NCI-H774 (cell line): ENCODE measurements at regions not wholly inside any gene's neighbourhood (a gene's known extent, or its start where the extent isn't known, plus 50 kb on each side); places are given as distances from the start of the nearest gene placed in this dataset.

Source experiments
- DNase-seq: peaks from one replicate; lab custom pipeline; 2025; lab: John Stamatoyannopoulos, UW

DNA sequence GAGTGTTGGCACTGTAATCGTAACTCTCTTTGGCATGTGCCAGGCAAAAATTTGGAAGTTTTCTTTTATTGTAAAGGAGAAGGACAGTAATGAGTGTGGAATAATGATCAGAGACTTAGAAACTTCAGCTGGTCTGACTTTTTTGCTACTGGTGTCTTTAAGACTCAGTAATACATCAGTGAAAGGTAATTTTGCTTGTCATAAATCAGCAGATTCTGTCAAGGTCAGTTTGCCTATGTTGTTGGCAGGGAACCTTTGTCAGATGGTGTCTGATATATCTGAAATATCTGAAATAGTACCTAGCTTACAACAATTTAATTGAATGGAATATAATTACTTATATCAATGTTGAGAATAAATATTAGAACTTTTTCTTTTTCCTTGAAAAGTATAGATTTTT is 516.9 kb downstream of the LRFN5 start:
- DNase-seq, result no peak

- DNase-seq, result no peak
Measured at GRCh38 chr14:42113358-42114069, 506.8 kb downstream of the LRFN5 start.

DNA sequence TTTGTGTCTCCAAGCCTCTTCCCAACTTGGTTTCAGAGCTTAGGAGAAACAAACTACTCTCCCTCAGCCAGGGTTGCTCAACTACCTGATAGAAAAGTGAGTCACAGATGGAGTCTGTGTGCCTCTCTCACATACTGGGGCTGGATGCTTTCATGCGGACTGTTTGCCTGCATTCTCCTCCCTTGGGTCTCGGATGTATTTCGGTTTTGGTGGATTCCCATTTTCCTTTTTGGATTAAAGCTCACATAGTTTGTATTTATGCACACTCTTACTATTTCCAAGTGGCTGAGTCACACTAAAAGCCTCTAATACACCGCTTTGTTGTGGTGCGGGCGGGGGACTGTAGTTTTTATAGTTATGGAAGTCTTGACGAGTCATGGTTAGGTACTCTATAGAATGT is 505.4 kb downstream of the LRFN5 start:
- DNase-seq, result no peak

GRCh38 chr14:42111355-42111754 is 504.7 kb downstream of the LRFN5 start:
- no peak for DNase-seq

DNA sequence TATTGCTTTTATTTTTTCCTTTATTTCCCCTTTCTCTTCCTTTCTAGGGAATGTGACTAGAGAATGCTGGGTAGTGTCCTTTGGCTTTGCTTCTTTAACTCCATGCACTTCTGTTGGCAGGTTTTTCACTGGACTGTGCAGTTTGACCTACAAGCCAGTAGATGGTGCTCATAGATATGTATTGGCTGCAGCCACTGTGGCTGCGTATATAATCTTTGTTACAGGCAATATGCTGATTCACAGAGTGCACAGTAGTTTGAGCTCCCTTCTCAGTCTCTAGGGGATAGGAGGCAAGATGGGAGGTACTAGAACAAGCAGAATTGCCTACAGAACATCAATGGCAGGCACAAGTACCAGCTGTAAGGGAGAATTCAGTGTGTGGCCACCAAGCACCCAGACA is 503.5 kb downstream of the LRFN5 start:
- no peak for DNase-seq

- no peak for DNase-seq
Measured at GRCh38 chr14:42095155-42095554, 488.5 kb downstream of the LRFN5 start.

DNA sequence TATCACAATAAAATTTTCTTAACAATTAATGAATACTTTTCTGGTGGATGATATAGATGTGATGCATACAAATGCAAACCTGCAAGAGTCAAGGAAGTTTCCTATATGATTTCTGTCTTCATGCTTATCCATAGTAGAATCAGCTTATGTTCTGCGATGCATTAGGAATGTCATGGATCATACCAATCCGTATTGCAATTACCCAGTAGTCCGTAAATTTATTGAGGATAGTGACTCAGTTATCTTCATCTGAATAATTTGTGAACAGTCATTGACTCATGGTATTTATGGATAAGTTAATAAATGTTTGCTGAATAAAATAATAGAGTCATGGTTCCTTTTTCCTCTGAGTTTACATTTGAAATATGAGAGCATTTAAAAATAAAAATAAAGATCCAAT is 483.4 kb downstream of the LRFN5 start:
- no peak for DNase-seq

- no peak for DNase-seq
Measured at GRCh38 chr14:42079911-42080310, 473.2 kb downstream of the LRFN5 start.

- DNase-seq, result no peak
Measured at GRCh38 chr14:42078345-42078744, 471.7 kb downstream of the LRFN5 start.

DNA sequence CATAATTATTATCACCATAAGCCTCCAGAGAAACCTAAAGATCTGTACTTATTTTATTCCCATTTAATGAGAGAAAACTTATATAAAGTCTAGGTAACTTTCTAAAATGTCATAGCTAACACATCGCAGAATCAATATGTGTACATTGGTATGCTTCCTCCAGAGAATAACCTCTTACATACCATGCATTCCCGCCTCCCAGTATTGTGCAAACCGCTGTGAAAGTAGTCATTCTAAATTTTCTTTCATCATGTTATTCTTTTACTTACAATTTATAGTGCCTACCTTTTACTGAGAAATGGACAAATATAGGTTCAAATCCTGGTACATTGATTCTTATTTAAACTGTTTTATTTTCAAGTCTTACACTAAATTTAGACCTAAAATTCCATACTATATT is 463.4 kb downstream of the LRFN5 start:
- no peak for DNase-seq

- DNase-seq, result no peak
Measured at GRCh38 chr14:42057111-42057510, 450.4 kb downstream of the LRFN5 start.

DNA sequence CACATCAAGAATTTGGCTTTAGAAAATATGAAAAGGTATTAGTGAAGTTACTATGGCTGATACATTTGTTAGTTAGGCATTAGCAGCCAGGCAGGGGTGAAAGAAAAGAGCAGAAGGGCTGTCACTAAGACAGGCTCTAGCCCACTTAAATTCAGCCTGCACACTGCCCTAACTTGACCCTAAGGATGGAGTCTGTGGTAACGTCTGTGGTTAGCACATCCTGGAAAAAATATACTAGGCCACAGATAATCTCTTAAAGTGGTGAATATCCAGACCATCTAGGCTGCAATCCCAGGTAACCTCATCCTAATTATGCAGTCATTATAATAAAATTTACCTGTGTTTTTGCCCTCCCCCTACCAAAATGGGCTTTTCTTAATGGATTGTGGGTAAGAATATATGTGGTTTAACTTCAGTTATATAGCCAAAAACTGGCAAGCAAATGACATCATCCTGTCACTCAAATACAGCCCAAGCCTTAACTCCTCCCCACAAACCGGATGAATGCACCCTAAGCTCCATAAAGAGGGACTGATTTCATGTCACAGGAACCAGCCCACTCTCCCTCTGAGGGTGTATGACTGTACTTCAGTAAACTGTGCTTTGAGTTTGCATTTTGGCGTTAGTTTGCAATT is 440.9 kb downstream of the LRFN5 start:
- DNase-seq, result no peak

DNA sequence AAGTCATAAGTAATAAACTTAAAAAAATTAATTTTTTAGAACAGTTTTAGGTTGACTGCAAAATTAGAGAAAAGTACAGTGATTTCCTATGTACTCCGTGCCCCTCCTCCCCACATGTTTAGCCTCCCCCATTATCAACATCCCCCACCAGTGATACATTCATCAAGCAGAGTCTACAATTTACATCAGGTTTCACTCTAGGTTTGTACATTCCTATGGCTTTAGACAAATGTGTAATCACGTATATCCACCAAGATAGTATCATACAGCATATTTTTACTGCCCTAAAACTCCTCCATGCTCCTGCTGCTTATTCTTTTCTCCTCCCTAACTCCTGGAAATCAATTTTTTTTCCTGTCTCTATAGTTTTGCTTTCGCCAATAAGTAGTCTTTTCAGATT is 438.7 kb downstream of the LRFN5 start:
- DNase-seq, result no peak

DNA sequence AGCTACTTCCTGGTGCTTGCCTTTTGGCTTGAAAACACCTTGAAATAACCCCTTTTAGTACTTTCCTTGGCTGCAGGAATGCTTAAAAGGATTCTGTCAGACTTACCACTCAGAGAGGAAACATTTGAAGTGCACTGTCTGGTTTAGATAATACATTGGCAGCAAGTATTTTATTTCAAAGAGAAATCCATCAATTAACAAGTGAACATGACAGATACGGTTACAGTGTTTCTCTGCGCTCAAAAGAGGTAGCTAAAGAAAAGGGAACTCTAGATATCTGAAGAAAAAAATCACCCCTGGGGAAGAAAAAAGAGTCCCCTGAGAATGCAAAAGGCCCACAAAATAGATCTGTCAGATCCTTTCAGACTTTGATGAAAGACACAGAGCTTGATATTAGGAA is 421.9 kb downstream of the LRFN5 start:
- DNase-seq, result no peak

GRCh38 chr14:42027271-42027670 is 420.6 kb downstream of the LRFN5 start:
- DNase-seq, result no peak

DNA sequence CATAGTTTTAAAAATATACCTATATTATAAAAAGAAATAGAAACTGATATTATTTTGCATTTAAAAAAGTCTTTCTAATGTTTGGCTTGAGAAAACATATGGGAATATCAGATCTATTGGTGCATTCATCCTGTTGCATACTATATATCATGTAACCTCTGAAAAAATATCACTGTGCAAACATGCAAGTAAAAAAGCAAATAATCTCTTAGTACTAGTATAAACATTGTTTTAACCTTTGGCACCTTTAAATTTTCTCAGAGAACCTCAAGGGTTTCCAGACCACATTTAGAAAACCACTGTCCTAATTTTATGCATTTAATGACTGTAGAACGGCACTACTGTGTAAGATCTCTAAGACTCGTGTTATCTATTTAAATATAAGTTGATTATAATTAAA is 416.8 kb downstream of the LRFN5 start:
- no peak for DNase-seq

DNA sequence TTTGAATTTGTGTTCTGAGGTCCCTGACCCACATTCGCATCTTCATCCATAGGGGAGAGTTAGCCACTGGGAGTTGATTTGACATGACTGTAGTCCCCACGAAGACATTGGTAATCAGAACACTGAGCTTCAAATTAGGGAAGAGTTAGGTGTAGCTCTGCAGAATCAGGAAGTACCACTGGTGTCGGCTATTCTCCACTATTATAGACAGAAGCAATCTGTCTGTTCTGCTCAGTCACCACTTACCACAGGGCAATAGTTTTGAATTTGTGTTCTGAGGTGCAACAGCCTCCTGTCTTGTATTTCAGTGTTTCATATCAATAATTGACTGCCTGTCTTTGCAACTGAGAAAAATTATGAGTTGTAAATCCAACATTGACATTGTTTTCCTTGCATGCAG is 407.6 kb downstream of the LRFN5 start:
- DNase-seq, result no peak

DNA sequence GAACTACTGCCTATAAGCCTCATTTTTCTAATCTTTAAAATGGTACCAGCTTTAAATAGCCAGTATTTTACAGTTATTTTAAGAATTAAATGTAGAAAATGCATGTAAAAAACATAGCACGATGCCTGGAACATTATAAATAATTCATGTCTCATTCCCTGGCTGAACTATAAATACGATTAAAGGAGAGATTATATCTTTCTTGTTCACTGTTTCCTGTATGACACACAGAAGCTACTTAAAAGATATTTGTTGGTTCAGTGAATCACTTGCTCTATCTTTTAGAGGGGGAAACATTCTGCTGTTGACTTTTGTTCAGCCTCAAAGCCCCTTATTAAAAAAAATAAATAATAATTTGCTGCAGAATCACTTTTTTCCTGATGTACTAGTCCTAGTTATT is 406.9 kb downstream of the LRFN5 start:
- DNase-seq, result no peak

DNA sequence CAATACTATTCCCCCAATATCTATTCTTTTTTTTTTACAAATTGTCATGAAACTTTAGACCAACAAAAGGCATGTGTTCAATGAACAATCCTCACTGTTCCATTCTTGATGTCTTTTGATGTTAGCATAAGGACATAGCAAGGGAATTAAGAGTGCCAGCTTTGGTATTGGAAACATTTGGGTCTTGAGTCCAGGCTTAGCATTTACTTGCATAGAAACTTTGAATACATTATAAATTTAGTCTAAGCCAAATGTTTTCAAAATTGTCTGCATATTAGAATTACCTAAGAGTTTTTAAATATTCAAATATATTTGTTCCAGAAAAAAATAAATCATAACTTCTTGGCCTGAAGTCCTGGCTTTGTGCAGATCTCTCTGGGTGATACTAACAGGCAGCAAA is 406.5 kb downstream of the LRFN5 start:
- DNase-seq, result no peak

DNA sequence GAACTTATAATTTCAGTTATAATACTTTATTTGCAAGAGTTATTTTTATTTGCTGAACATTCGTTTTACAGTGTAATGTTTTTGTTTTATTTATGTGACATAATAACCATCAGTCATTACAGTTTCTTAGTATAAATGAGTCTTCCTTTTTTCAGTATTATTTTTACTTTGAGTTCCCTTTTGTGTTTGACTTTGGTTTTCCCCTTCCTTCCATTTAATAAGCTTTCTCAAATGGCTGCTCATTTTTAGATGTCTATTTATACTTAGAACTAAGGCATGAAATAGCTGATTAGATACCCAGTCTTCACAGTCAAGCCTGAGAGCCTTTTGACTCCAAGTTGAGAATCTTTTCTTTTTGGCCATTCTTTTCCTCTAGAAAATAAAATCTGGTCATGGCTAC is 404.5 kb downstream of the LRFN5 start:
- no peak for DNase-seq

DNA sequence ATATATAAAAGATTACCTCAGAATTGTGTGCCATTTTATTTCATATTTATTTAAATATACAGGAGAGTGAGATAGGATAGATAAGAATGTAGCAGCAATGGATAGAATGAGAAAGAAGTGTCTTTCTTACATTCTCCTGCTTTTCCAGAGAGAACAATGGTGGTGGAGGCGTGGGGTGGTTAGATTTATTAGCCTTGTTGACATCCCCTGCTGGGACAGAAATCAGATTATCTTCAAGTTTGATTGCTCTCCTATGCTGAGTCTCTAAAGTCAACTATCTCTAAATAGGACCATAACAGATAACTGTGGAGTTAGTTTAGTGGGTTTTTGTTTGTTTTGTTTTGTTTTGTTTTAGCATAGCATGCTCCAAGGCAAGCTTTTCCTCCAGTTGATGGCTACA is 397.6 kb downstream of the LRFN5 start:
- no peak for DNase-seq

- no peak for DNase-seq
Measured at GRCh38 chr14:42002141-42002540, 395.5 kb downstream of the LRFN5 start.

GRCh38 chr14:42001431-42001830 is 394.8 kb downstream of the LRFN5 start:
- DNase-seq, result no peak

- DNase-seq, result no peak
Measured at GRCh38 chr14:42000450-42000849, 393.8 kb downstream of the LRFN5 start.
